ENCODE measurements at regions not wholly inside any gene's neighbourhood (a gene's known extent, or its start where the extent isn't known, plus 50 kb on each side); places are given as distances from the start of the nearest gene placed in this dataset.

DNA sequence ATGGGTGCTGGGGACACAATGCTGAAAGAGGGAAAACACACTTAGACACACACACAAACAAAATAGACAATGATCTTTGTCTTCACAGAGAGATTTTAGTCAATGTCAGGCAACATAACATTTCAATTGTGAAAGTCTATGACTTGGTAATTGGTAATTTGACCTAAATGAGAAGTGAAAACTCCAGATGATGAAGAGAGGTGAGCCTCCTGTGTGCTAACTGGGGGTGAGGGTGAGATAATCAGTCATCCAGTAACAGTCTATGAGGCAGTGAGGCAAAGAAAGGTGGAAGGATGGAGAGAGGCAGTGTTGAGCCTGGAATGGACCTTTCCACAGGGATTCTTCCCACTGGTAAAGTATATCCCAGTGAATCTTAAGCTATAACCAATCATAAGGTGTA, 744.2 kb downstream of the MAFB start:
- no peak overlapping the region for H3K4me3 ChIP-seq
- ATAC-seq, result no peak

DNA sequence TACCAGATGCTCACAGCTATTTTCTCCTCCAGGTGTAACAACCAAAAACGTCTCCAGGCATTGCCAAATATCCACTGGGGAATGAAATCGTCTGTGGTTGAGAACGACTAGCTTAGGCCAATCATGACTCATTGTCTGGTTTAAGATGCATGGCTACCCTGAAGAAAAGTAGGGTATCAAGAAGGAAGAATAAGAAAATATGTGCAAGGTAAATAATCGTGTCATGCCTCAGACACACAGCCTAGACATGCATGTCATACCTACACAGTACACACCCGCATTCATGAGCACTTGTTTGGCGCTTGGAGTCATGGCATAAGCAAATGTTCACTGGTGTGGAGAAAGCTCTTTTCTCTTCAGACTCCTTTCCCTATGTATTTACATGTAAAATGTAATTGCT, 745.7 kb downstream of the MAFB start:
- ATAC-seq (no peak), DNase-seq (no peak)
- intact Hi-C loops (cut with DNase I), result no loop called here
- Histone ChIP-seq H3K27ac (no peak overlapping the region), H3K4me3 (no peak overlapping the region), H3K9me3 (no peaks in the 10 kb centered on the region), H3K4me1 (no peaks in the 10 kb centered on the region), H3K36me3 (replicated peaks in 1 of 2; ENCODE audit: insufficient read depth in 1 of 2, low read depth in 2 of 2) (no peaks in the 10 kb centered on the region), H3K27me3 (no peaks in the 10 kb centered on the region)
- WGBS, 2 donors, result 46 to 59% methylated on average over 6 of the region's 6 CpGs
- TF ChIP-seq, protein P1, sequence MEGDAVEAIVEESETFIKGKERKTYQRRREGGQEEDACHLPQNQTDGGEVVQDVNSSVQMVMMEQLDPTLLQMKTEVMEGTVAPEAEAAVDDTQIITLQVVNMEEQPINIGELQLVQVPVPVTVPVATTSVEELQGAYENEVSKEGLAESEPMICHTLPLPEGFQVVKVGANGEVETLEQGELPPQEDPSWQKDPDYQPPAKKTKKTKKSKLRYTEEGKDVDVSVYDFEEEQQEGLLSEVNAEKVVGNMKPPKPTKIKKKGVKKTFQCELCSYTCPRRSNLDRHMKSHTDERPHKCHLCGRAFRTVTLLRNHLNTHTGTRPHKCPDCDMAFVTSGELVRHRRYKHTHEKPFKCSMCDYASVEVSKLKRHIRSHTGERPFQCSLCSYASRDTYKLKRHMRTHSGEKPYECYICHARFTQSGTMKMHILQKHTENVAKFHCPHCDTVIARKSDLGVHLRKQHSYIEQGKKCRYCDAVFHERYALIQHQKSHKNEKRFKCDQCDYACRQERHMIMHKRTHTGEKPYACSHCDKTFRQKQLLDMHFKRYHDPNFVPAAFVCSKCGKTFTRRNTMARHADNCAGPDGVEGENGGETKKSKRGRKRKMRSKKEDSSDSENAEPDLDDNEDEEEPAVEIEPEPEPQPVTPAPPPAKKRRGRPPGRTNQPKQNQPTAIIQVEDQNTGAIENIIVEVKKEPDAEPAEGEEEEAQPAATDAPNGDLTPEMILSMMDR (IDR thresholded peaks at IDR 0.05), result no peak
- TF ChIP-seq POLR2A (IDR thresholded peaks at IDR 0.05), result no peak

More for the DNA sequence above, 744.2 kb downstream of the MAFB start:
- no peak for TF ChIP-seq POLR2A (IDR thresholded peaks at IDR 0.05)
- TF ChIP-seq, protein P1 (IDR thresholded peaks at IDR 0.05), result no peak
- no peak for DNase-seq
- H3K36me3 ChIP-seq (replicated peaks in 1 of 2; ENCODE audit: insufficient read depth in 1 of 2, low read depth in 2 of 2), result no peaks in the 10 kb centered on the region
- no peaks in the 10 kb centered on the region for H3K4me1 ChIP-seq
- H3K9me3 ChIP-seq, result no peaks in the 10 kb centered on the region
- no peaks in the 10 kb centered on the region for H3K27me3 ChIP-seq
- intact Hi-C loops (cut with DNase I), result no loop called here
- H3K27ac ChIP-seq, result no peak overlapping the region

DNA sequence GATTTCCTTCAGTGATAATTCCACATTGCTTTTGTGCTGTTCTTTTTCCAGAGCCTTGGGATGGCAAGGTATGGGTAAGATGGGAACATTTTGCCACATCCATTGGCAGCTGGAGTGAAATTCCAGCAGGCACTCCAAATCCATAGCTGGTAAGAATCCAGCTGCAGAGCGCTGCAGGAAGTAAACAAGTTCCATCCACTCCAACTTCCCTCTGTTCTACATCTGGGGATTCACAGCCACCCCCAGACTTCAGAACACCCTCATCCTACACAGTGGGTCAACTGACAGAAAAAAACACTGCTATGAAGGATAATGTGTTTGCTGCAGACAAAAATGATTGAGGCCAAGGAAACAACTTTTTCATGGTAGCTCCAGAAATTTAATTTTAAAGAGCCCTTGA, 747.8 kb downstream of the MAFB start:
- ATAC-seq (no peak), DNase-seq (no peak)
- Histone ChIP-seq H3K9me3 (no peaks in the 10 kb centered on the region), H3K27me3 (no peaks in the 10 kb centered on the region), H3K36me3 (replicated peaks in 1 of 2; ENCODE audit: insufficient read depth in 1 of 2, low read depth in 2 of 2) (no peaks in the 10 kb centered on the region), H3K27ac (no peak overlapping the region), H3K4me3 (no peak overlapping the region), H3K4me1 (no peaks in the 10 kb centered on the region)
- intact Hi-C loops (cut with DNase I), result no loop called here
- no peak for TF ChIP-seq POLR2A (IDR thresholded peaks at IDR 0.05)
- TF ChIP-seq, protein P1 (IDR thresholded peaks at IDR 0.05), result no peak
- 45 to 47% methylated on average over 1 of the region's 1 CpG for WGBS, 2 donors

DNA sequence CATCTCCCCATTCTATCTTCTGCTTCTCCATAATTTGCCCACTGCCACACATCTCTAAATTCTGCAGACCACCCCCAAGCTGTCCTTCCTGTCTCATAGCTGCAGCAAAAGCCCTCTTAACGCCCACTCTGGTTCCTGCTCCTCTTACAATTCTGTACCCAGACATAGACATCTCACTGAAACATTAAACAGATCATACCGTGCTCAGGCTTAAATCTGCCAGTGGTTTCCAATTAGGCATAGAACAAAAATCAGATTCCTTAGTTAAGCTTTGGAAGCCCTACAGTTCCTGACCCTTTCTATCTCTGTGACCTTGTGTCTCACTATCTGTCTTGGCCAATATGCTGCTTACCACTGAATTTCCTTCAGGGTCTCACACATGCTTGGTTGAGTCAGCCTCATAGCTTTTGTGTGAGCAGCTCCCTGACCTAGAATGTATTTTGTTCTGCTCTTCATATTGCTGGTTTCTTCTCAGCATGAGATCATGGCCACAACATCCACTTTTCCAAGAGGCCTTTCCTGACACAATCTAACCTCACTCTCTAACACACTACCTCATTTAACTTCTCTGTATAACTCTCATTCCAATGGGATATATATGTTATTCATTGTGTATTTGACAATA, 749.7 kb downstream of the MAFB start:
- H3K9me3 ChIP-seq, result no peaks in the 10 kb centered on the region
- 57 to 63% methylated on average over 2 of the region's 2 CpGs for WGBS, 2 donors
- TF ChIP-seq POLR2A (IDR thresholded peaks at IDR 0.05), result no peak
- TF ChIP-seq, protein P1 (IDR thresholded peaks at IDR 0.05), result no peak
- no peak overlapping the region for H3K27ac ChIP-seq
- H3K4me1 ChIP-seq, result no peaks in the 10 kb centered on the region
- intact Hi-C loops (cut with DNase I), result no loop called here
- H3K4me3 ChIP-seq, result no peak overlapping the region
- DNase-seq (no peak), ATAC-seq (no peak)
- no peaks in the 10 kb centered on the region for H3K27me3 ChIP-seq
- no peaks in the 10 kb centered on the region for H3K36me3 ChIP-seq (replicated peaks in 1 of 2; ENCODE audit: insufficient read depth in 1 of 2, low read depth in 2 of 2)

DNA sequence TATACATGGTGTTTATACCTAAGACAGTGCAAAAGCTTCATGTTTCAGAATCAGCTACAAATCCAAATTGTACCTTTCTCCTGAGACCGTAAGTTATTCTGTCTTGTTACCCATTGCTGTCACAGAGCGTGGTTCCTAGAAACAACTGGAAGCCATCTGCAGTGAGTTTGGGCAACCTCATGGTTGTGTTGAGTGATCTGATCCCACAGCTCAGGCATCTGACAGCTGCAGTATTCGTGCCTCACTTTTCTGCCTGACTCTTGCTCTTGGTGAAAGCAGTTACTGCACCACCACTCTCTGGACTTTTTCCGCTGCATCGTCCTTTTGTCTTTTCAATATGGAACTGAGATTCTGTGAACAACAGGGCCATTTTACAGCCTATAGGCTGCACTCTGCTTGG, 752.6 kb downstream of the MAFB start:
- Histone ChIP-seq H3K9me3 (no peaks in the 10 kb centered on the region), H3K36me3 (replicated peaks in 1 of 2; ENCODE audit: insufficient read depth in 1 of 2, low read depth in 2 of 2) (no peaks in the 10 kb centered on the region), H3K27me3 (no peaks in the 10 kb centered on the region), H3K4me3 (no peak overlapping the region), H3K27ac (no peak overlapping the region), H3K4me1 (no peaks in the 10 kb centered on the region)
- intact Hi-C loops (cut with DNase I), result no loop called here
- DNase-seq, result no peak
- TF ChIP-seq, protein P1 (IDR thresholded peaks at IDR 0.05), result no peak
- no peak for TF ChIP-seq POLR2A (IDR thresholded peaks at IDR 0.05)
- WGBS, 2 donors, result 67 to 68% methylated on average over 5 of the region's 5 CpGs
- no peak for ATAC-seq

Measured in body of pancreas (tissue), 4 donors.